WTC11 (cell line): ENCODE measurements at regions not wholly inside any gene's neighbourhood (a gene's known extent, or its start where the extent isn't known, plus 50 kb on each side); places are given as distances from the start of the nearest gene placed in this dataset.

Experiments used
- CREB1 ChIP-seq: sonication (generic); formaldehyde crosslinking; IDR thresholded peaks from 2 replicates; pipeline ENCODE4 v1.8.0; 2023; ENCODE audit warnings: mild to moderate bottlenecking, missing genetic modification reagents
- E2F5 ChIP-seq: sonication (generic); formaldehyde crosslinking; IDR thresholded peaks from 2 replicates; pipeline ENCODE4 v1.8.1; 2022; ENCODE audit warnings: mild to moderate bottlenecking, moderate library complexity, missing genetic modification reagents
- PRDM15 ChIP-seq: sonication (generic); formaldehyde crosslinking; IDR thresholded peaks from 2 replicates; pipeline ENCODE4 v1.8.0; 2022; ENCODE audit warnings: missing genetic modification reagents
- SP1 ChIP-seq: sonication (generic); formaldehyde crosslinking; conservative IDR thresholded peaks from 2 replicates; pipeline ENCODE4 v1.8.1; 2022; ENCODE audit warnings: missing genetic modification reagents
- ZBTB43 ChIP-seq: sonication (generic); formaldehyde crosslinking; IDR thresholded peaks from 2 replicates; pipeline ENCODE4 v1.8.1; 2023; ENCODE audit warnings: mild to moderate bottlenecking, missing genetic modification reagents
- ZNF263 ChIP-seq: sonication (generic); formaldehyde crosslinking; IDR thresholded peaks from 2 replicates; pipeline ENCODE4 v1.8.1; 2022; ENCODE audit warnings: low read depth, mild to moderate bottlenecking, moderate library complexity, missing genetic modification reagents
- TF ChIP-seq, protein P1 (sequence below): fragments of 200-600 bp; IDR thresholded peaks from 2 replicates; pipeline ENCODE4 v1.8.0; 2022; ENCODE audit warnings: antibody characterized with exemption

- TF ChIP-seq E2F5 (CRISPR knock-in tag): no peak
- TF ChIP-seq CREB1 (CRISPR knock-in tag): no peak
- no peak for TF ChIP-seq PRDM15 (CRISPR knock-in tag)
- TF ChIP-seq, protein P1, sequence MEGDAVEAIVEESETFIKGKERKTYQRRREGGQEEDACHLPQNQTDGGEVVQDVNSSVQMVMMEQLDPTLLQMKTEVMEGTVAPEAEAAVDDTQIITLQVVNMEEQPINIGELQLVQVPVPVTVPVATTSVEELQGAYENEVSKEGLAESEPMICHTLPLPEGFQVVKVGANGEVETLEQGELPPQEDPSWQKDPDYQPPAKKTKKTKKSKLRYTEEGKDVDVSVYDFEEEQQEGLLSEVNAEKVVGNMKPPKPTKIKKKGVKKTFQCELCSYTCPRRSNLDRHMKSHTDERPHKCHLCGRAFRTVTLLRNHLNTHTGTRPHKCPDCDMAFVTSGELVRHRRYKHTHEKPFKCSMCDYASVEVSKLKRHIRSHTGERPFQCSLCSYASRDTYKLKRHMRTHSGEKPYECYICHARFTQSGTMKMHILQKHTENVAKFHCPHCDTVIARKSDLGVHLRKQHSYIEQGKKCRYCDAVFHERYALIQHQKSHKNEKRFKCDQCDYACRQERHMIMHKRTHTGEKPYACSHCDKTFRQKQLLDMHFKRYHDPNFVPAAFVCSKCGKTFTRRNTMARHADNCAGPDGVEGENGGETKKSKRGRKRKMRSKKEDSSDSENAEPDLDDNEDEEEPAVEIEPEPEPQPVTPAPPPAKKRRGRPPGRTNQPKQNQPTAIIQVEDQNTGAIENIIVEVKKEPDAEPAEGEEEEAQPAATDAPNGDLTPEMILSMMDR: no peak
- TF ChIP-seq ZBTB43 (CRISPR knock-in tag): no peak
- no peak for TF ChIP-seq SP1 (CRISPR knock-in tag)
- TF ChIP-seq ZNF263 (CRISPR knock-in tag): no peak
Observed at GRCh38 chr7:42319631-42320030, 82.6 kb upstream of the GLI3 start.
